Suprapubic skin (tissue), 4 donors: ENCODE measurements at regions not wholly inside any gene's neighbourhood (a gene's known extent, or its start where the extent isn't known, plus 50 kb on each side); places are given as distances from the start of the nearest gene placed in this dataset.

Experiments
- DNase-seq, 2 donors: peaks; one replicate each; pipeline ENCODE4 v3.0.0-alpha.2; 2019; ENCODE audit warnings: low spot score in 2 of 2
- H3K27ac ChIP-seq: fragments of 200-600 bp; sonication (generic); one replicate; pipeline ENCODE4 v1.5.1; 2019
- H3K27me3 ChIP-seq: fragments of 200-600 bp; sonication (generic); one replicate; pipeline ENCODE4 v1.5.1; 2019
- H3K36me3 ChIP-seq: fragments of 200-600 bp; sonication (generic); one replicate; pipeline ENCODE4 v1.5.1; 2019
- H3K4me1 ChIP-seq: fragments of 200-600 bp; sonication (generic); one replicate; pipeline ENCODE4 v1.5.1; 2019
- H3K4me3 ChIP-seq: fragments of 200-600 bp; sonication (generic); one replicate; pipeline ENCODE4 v1.5.1; 2019; ENCODE audit warnings: mild to moderate bottlenecking
- H3K9me3 ChIP-seq: fragments of 200-600 bp; sonication (generic); one replicate; pipeline ENCODE4 v1.5.1; 2019
- EP300 ChIP-seq: sonication (generic); formaldehyde crosslinking; IDR thresholded peaks from one replicate; pipeline ENCODE4 v1.6.1; 2017; ENCODE audit warnings: antibody characterized with exemption
- POLR2A ChIP-seq, 2 donors: fragments of 450-650 bp; IDR thresholded peaks; one replicate each; pipeline ENCODE4 v1.6.1; 2017; ENCODE audit warnings: antibody characterized with exemption in 2 of 2, mild to moderate bottlenecking in 2 of 2, moderate library complexity in 2 of 2
- POLR2AphosphoS5 ChIP-seq, 3 donors: sonication (generic); formaldehyde crosslinking; IDR thresholded peaks; one replicate each; pipeline ENCODE4 v1.6.1; 2017; ENCODE audit warnings: antibody characterized with exemption in 3 of 3
- WGBS: methylation state at CpG from one replicate; pipeline ENCODE4 v1.1.5; 2018; 5-methylcytosine and 5-hydroxymethylcytosine counted together
- TF ChIP-seq, protein P1 (sequence below), 2 donors: fragments of 200-600 bp in 1 of 2; fragments of 450-650 bp in 1 of 2; sonication (generic) in 1 of 2; IDR thresholded peaks; one replicate each; pipeline ENCODE4 v1.5.1; 2016 to 2019; ENCODE audit warnings: antibody characterized with exemption in 2 of 2, mild to moderate bottlenecking in 1 of 2, moderate library complexity in 1 of 2

DNA sequence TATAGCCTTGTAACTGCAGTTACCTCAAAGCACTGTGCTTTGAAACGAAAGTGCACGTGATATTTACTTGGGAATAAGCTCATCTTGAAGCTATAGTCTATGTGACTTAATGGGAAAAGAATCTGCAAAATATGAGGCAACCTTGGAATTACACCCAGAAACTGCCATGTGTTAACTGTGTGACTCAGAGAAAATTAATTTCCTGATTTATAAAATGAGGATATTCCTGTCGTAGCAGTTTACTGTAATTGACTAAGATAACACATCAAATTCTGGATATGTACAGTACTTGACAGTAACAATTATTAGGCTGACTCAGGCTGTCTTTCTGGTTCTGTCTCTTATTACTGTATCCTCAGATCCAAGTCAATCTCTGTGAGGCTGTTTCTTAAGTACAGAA, 1079.9 kb upstream of the ACO1 start:
- H3K27ac ChIP-seq, result no peak overlapping the region
- TF ChIP-seq POLR2AphosphoS5 (IDR thresholded peaks at IDR 0.05) (no peak), EP300 (no peak), POLR2A (IDR thresholded peaks at IDR 0.05) (no peak)
- TF ChIP-seq, protein P1, sequence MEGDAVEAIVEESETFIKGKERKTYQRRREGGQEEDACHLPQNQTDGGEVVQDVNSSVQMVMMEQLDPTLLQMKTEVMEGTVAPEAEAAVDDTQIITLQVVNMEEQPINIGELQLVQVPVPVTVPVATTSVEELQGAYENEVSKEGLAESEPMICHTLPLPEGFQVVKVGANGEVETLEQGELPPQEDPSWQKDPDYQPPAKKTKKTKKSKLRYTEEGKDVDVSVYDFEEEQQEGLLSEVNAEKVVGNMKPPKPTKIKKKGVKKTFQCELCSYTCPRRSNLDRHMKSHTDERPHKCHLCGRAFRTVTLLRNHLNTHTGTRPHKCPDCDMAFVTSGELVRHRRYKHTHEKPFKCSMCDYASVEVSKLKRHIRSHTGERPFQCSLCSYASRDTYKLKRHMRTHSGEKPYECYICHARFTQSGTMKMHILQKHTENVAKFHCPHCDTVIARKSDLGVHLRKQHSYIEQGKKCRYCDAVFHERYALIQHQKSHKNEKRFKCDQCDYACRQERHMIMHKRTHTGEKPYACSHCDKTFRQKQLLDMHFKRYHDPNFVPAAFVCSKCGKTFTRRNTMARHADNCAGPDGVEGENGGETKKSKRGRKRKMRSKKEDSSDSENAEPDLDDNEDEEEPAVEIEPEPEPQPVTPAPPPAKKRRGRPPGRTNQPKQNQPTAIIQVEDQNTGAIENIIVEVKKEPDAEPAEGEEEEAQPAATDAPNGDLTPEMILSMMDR (IDR thresholded peaks at IDR 0.05), result no peak
- no peak overlapping the region for H3K4me3 ChIP-seq
- H3K9me3 ChIP-seq, result peaks cover 3% of the 10 kb centered on the region
- H3K27me3 ChIP-seq, result no peaks in the 10 kb centered on the region
- H3K36me3 ChIP-seq, result no peaks in the 10 kb centered on the region
- DNase-seq, result no peak
- 13% methylated on average over 3 of the region's 3 CpGs for WGBS
- no peaks in the 10 kb centered on the region for H3K4me1 ChIP-seq

DNA sequence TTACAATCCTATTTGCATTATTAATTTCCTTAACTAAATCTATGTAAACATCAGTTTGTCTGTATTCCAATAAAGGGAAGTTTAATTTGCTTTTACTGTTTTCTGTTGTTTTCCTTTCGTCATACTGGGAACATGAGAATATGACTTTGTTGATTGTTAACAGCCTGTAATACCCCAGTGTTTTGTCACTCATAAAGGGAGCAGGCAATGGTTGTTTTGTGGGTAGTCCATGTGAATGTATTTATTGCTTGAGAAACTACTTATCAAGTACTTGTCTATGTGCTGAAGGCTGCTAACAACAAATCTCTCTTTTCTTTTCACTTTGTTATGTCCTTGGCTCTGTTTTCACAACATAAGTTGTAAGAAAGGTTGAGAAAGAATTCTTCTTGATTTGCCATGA, 1070.2 kb upstream of the ACO1 start:
- 73% methylated on average over 1 of the region's 1 CpG for WGBS
- Histone ChIP-seq H3K4me3 (no peak overlapping the region), H3K27me3 (no peaks in the 10 kb centered on the region), H3K4me1 (no peaks in the 10 kb centered on the region), H3K27ac (no peak overlapping the region), H3K36me3 (no peaks in the 10 kb centered on the region), H3K9me3 (no peaks in the 10 kb centered on the region)
- TF ChIP-seq POLR2AphosphoS5 (IDR thresholded peaks at IDR 0.05) (no peak), EP300 (no peak), POLR2A (IDR thresholded peaks at IDR 0.05) (no peak)
- TF ChIP-seq, protein P1 (IDR thresholded peaks at IDR 0.05), result no peak
- DNase-seq, result no peak

DNA sequence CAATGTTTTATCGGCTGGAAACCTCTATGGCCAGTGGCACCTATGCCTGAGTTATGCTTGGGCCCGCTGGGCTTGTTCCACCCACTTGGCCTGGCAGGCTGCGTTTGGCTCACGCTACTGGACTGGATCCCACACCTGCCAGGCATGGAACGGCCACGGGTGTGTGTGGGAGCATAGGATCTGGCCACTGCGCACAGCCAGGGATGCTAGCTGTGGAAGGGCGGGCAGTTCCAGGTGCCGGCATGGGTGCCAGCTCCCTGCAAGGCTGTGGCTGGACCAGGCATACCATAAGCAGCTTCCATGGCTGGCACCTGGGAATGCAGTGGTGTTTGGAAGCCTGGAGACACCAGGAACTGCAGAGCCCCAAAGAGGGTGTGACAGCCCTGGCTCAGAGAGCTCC, 1063.9 kb upstream of the ACO1 start:
- peak in 1 of 2 donors; percentile 54 for DNase-seq
- no peaks in the 10 kb centered on the region for H3K36me3 ChIP-seq
- no peaks in the 10 kb centered on the region for H3K4me1 ChIP-seq
- no peaks in the 10 kb centered on the region for H3K27me3 ChIP-seq
- H3K9me3 ChIP-seq, result no peaks in the 10 kb centered on the region
- H3K4me3 ChIP-seq, result no peak overlapping the region
- no peak overlapping the region for H3K27ac ChIP-seq
- WGBS, result 57% methylated on average over 5 of the region's 9 CpGs
- no peak for TF ChIP-seq EP300
- TF ChIP-seq POLR2A (IDR thresholded peaks at IDR 0.05), result no peak
- TF ChIP-seq, protein P1 (IDR thresholded peaks at IDR 0.05), result no peak
- TF ChIP-seq POLR2AphosphoS5 (IDR thresholded peaks at IDR 0.05), result no peak

DNA sequence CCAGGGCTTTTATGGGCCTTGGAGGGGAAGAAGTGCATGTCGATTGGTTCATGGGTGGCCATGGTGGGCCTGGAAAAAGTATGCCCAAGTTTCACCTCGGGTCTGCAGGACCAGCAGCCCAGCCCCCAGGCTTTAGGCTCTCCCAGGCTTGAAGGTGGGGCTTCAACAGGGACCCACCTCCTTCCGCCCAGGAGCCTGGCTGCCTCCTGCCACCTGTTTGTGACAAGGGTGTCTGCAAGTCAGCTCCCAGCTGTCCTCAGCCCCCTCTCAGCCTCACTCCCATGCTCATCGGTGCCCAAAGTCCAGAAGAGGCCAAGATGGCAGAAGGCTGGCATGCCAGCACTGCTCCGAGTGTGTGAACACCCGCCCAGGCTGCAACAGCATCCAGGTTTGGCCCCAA, 1063.2 kb upstream of the ACO1 start:
- Histone ChIP-seq H3K27me3 (no peaks in the 10 kb centered on the region), H3K9me3 (no peaks in the 10 kb centered on the region), H3K4me1 (no peaks in the 10 kb centered on the region), H3K4me3 (no peak overlapping the region), H3K27ac (no peak overlapping the region), H3K36me3 (no peaks in the 10 kb centered on the region)
- no peak for DNase-seq
- TF ChIP-seq EP300 (no peak), POLR2A (IDR thresholded peaks at IDR 0.05) (no peak)
- WGBS, result 86% methylated on average over 3 of the region's 6 CpGs

- WGBS, result 83% methylated on average over 1 of the region's 3 CpGs
- Histone ChIP-seq H3K4me3 (no peak overlapping the region), H3K9me3 (no peaks in the 10 kb centered on the region)
Measured at GRCh38 chr9:31321686-31322085, 1062.8 kb upstream of the ACO1 start.

More at GRCh38 chr9:31321686-31322085, 1062.8 kb upstream of the ACO1 start:
- no peaks in the 10 kb centered on the region for H3K4me1 ChIP-seq
- TF ChIP-seq, protein P1 (IDR thresholded peaks at IDR 0.05), result no peak
- TF ChIP-seq POLR2A (IDR thresholded peaks at IDR 0.05), result no peak
- no peak for TF ChIP-seq EP300
- TF ChIP-seq POLR2AphosphoS5 (IDR thresholded peaks at IDR 0.05), result no peak
- H3K27ac ChIP-seq, result no peak overlapping the region
- DNase-seq, result no peak
- H3K27me3 ChIP-seq, result no peaks in the 10 kb centered on the region
- no peaks in the 10 kb centered on the region for H3K36me3 ChIP-seq
